ENCODE measurements at regions not wholly inside any gene's neighbourhood (a gene's known extent, or its start where the extent isn't known, plus 50 kb on each side); places are given as distances from the start of the nearest gene placed in this dataset.

- Mint-ChIP-seq H3K27me3 (peaks cover 30% of the 10 kb centered on the region), H3K4me3 (no peak overlapping the region), H3K36me3 (no peaks in the 10 kb centered on the region), H3K27ac (no peak overlapping the region), H3K9me3 (no peaks in the 10 kb centered on the region), H3K4me1 (no peaks in the 10 kb centered on the region)
- no peak for DNase-seq
- H3K4me1 ChIP-seq (ENCODE audit: control insufficient read depth, insufficient read depth, low read length, poor library complexity, severe bottlenecking), result no peaks in the 10 kb centered on the region
- no peaks in the 10 kb centered on the region for H3K36me3 ChIP-seq (ENCODE audit: control insufficient read depth, insufficient read depth, low read length)
- H3K9me3 ChIP-seq (ENCODE audit: control insufficient read depth in 2 of 2, low read length in 2 of 2), result no peaks in the 10 kb centered on the region
- H3K27me3 ChIP-seq (ENCODE audit: control insufficient read depth, insufficient read depth, low read length), result no peaks in the 10 kb centered on the region
- H3K27ac ChIP-seq (ENCODE audit: insufficient read depth, low read length, poor library complexity, severe bottlenecking), result no peak overlapping the region
- no peak overlapping the region for H3K4me3 ChIP-seq (ENCODE audit: low read depth, low read length)
- no peak for ATAC-seq (ENCODE audit: low read depth in 2 of 2)
Observed at GRCh38 chr6:6835223-6835503, 246.6 kb downstream of the LY86 start.

DNA sequence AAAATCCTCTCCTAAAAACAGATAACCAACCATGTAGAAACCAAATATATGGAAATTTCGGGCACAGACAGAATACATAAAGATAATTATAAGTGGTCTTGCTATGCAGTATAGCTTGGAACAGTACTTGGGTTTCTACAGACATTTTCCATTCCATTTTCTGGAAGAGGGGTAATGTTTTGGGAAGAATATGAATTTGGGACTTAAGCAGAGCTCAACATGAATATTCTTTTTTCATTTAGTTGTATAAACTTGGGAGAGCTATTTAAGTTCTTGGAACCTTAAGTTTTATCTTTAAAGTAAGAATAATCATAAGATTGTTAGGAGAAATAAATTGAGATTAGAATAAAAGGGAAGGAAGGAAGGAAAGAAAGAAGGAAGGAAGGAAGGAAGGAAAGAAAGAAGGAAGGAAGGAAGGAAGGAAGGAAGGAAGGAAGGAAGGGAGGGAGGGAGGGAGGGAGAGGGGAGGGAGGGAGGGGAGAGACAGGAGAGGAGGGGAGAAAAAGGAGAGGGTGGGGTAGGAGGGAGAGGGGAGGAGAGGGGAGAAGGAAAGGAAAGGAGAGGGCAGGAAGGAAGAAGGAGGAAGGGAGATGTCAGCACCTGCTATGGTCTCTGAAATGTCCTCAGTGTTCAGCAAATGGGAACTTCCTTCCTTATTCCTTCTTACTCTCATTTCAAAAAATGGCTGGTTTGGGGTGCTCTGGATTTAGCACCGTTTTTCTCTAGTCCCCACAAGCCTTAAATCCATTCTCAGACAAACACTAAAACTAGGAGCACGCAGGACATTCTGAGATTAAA lies 248.3 kb downstream of the LY86 start:
- H3K4me1 ChIP-seq (ENCODE audit: control insufficient read depth, insufficient read depth, low read length, poor library complexity, severe bottlenecking), result no peaks in the 10 kb centered on the region
- Mint-ChIP-seq H3K9me3 (no peaks in the 10 kb centered on the region), H3K4me1 (no peaks in the 10 kb centered on the region), H3K27ac (peak overlapping the region in 1 of 3 donors; percentile 79), H3K4me3 (no peak overlapping the region), H3K27me3 (peaks cover 29% of the 10 kb centered on the region), H3K36me3 (no peaks in the 10 kb centered on the region)
- no peaks in the 10 kb centered on the region for H3K27me3 ChIP-seq (ENCODE audit: control insufficient read depth, insufficient read depth, low read length)
- no peaks in the 10 kb centered on the region for H3K9me3 ChIP-seq (ENCODE audit: control insufficient read depth in 2 of 2, low read length in 2 of 2)
- no peak for DNase-seq
- no peak overlapping the region for H3K4me3 ChIP-seq (ENCODE audit: low read depth, low read length)
- no peak overlapping the region for H3K27ac ChIP-seq (ENCODE audit: insufficient read depth, low read length, poor library complexity, severe bottlenecking)
- no peaks in the 10 kb centered on the region for H3K36me3 ChIP-seq (ENCODE audit: control insufficient read depth, insufficient read depth, low read length)
- no peak for ATAC-seq (ENCODE audit: low read depth in 2 of 2)

GRCh38 chr6:6837541-6838080 lies 249.1 kb downstream of the LY86 start:
- H3K4me1 Mint-ChIP-seq, result no peaks in the 10 kb centered on the region
- DNase-seq, result no peak

DNA sequence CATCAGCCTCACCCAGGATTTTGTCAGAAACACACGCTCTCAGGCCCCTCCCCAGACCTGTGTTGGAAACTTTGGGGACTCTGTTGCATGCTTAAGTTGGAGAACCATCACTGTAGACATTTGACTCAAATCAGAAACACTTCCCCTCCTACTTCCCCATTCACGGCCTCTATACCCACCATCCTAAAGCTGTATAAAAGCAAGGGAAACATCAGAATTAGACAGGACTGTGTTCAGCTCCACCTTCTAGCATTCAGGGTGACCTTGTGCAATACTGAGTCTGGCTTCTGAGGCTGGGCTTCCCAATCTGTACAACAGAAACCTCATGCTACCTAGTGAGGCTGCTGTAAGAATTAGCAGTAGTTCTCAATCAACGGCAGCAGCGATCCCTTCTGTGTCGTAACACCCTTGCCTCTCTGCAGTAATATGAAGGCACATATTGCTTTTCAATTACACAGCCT lies 252.3 kb downstream of the LY86 start:
- Mint-ChIP-seq H3K27me3 (peaks cover 30% of the 10 kb centered on the region), H3K4me3 (no peak overlapping the region), H3K36me3 (no peaks in the 10 kb centered on the region), H3K9me3 (peaks cover 0 to 5% (median 2%) of the 10 kb centered on the region in 7 donors), H3K27ac (peak overlapping the region in 1 of 3 donors; percentile 7), H3K4me1 (no peaks in the 10 kb centered on the region)
- H3K27me3 ChIP-seq (ENCODE audit: control insufficient read depth, insufficient read depth, low read length), result no peaks in the 10 kb centered on the region
- peaks cover 3 to 5% of the 10 kb centered on the region in 2 experiments for H3K9me3 ChIP-seq (ENCODE audit: control insufficient read depth in 2 of 2, low read length in 2 of 2)
- H3K27ac ChIP-seq (ENCODE audit: insufficient read depth, low read length, poor library complexity, severe bottlenecking), result no peak overlapping the region
- H3K4me3 ChIP-seq (ENCODE audit: low read depth, low read length), result no peak overlapping the region
- DNase-seq (no peak), ATAC-seq (ENCODE audit: low read depth in 2 of 2) (no peak)
- H3K4me1 ChIP-seq (ENCODE audit: control insufficient read depth, insufficient read depth, low read length, poor library complexity, severe bottlenecking), result no peaks in the 10 kb centered on the region
- H3K36me3 ChIP-seq (ENCODE audit: control insufficient read depth, insufficient read depth, low read length), result no peaks in the 10 kb centered on the region

More at GRCh38 chr6:6837541-6838080, 249.1 kb downstream of the LY86 start:
- H3K27me3 ChIP-seq (ENCODE audit: control insufficient read depth, insufficient read depth, low read length), result no peaks in the 10 kb centered on the region
- H3K36me3 ChIP-seq (ENCODE audit: control insufficient read depth, insufficient read depth, low read length), result no peaks in the 10 kb centered on the region
- H3K9me3 ChIP-seq (ENCODE audit: control insufficient read depth in 2 of 2, low read length in 2 of 2), result no peaks in the 10 kb centered on the region
- H3K4me1 ChIP-seq (ENCODE audit: control insufficient read depth, insufficient read depth, low read length, poor library complexity, severe bottlenecking), result no peaks in the 10 kb centered on the region
- Mint-ChIP-seq H3K36me3 (no peaks in the 10 kb centered on the region), H3K9me3 (peaks cover 0 to under 1% (median 0%) of the 10 kb centered on the region in 7 donors), H3K27ac (no peak overlapping the region), H3K27me3 (peaks cover 34% of the 10 kb centered on the region), H3K4me3 (no peak overlapping the region)
- H3K27ac ChIP-seq (ENCODE audit: insufficient read depth, low read length, poor library complexity, severe bottlenecking), result no peak overlapping the region
- no peak for ATAC-seq (ENCODE audit: low read depth in 2 of 2)
- H3K4me3 ChIP-seq (ENCODE audit: low read depth, low read length), result no peak overlapping the region

GRCh38 chr6:6841571-6841970 lies 253.1 kb downstream of the LY86 start:
- Mint-ChIP-seq H3K9me3 (peaks cover 0 to 12% (median 2%) of the 10 kb centered on the region in 7 donors), H3K27ac (peak overlapping the region in 2 of 3 donors; percentile 7 to 15), H3K36me3 (no peaks in the 10 kb centered on the region), H3K27me3 (peaks cover 24% of the 10 kb centered on the region), H3K4me3 (no peak overlapping the region), H3K4me1 (no peaks in the 10 kb centered on the region)
- Histone ChIP-seq H3K9me3 (ENCODE audit: control insufficient read depth in 2 of 2, low read length in 2 of 2) (peaks cover 6 to 7% of the 10 kb centered on the region in 2 experiments), H3K4me3 (ENCODE audit: low read depth, low read length) (no peak overlapping the region), H3K27ac (ENCODE audit: insufficient read depth, low read length, poor library complexity, severe bottlenecking) (no peak overlapping the region), H3K4me1 (ENCODE audit: control insufficient read depth, insufficient read depth, low read length, poor library complexity, severe bottlenecking) (no peaks in the 10 kb centered on the region), H3K27me3 (ENCODE audit: control insufficient read depth, insufficient read depth, low read length) (no peaks in the 10 kb centered on the region), H3K36me3 (ENCODE audit: control insufficient read depth, insufficient read depth, low read length) (no peaks in the 10 kb centered on the region)
- DNase-seq (no peak), ATAC-seq (ENCODE audit: low read depth in 2 of 2) (no peak)

DNA sequence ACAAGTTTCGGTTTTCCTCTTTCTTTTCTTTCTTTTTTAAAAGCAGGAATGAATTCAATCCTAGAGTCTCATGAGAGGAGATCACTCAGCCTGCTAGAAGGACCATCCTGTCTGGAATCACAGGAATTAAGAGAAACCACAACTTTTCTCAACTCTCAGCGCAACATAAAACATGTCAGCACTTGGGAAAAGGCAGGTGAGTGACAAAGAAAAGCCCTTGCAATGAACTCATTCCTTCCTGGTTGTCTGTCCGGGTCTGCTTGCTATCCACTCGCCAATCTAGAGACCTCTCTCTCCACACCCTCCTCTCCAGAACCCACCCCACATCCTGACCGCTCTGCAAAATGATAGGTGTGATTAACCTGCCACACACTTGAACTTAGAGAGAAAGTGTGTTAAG lies 253.8 kb downstream of the LY86 start:
- peaks cover 0 to 12% (median 2%) of the 10 kb centered on the region in 7 donors for H3K9me3 Mint-ChIP-seq
- peaks cover 20% of the 10 kb centered on the region for H3K27me3 Mint-ChIP-seq
- H3K27ac Mint-ChIP-seq, result no peak overlapping the region
- H3K9me3 ChIP-seq (ENCODE audit: control insufficient read depth in 2 of 2, low read length in 2 of 2), result peaks cover 6 to 7% of the 10 kb centered on the region in 2 experiments
- ATAC-seq (ENCODE audit: low read depth in 2 of 2) (no peak), DNase-seq (no peak)
- H3K27ac ChIP-seq (ENCODE audit: insufficient read depth, low read length, poor library complexity, severe bottlenecking), result no peak overlapping the region
- H3K4me1 Mint-ChIP-seq, result no peaks in the 10 kb centered on the region
- no peaks in the 10 kb centered on the region for H3K36me3 ChIP-seq (ENCODE audit: control insufficient read depth, insufficient read depth, low read length)
- H3K27me3 ChIP-seq (ENCODE audit: control insufficient read depth, insufficient read depth, low read length), result no peaks in the 10 kb centered on the region
- no peak overlapping the region for H3K4me3 ChIP-seq (ENCODE audit: low read depth, low read length)
- H3K36me3 Mint-ChIP-seq, result no peaks in the 10 kb centered on the region
- H3K4me3 Mint-ChIP-seq, result no peak overlapping the region
- no peaks in the 10 kb centered on the region for H3K4me1 ChIP-seq (ENCODE audit: control insufficient read depth, insufficient read depth, low read length, poor library complexity, severe bottlenecking)

DNA sequence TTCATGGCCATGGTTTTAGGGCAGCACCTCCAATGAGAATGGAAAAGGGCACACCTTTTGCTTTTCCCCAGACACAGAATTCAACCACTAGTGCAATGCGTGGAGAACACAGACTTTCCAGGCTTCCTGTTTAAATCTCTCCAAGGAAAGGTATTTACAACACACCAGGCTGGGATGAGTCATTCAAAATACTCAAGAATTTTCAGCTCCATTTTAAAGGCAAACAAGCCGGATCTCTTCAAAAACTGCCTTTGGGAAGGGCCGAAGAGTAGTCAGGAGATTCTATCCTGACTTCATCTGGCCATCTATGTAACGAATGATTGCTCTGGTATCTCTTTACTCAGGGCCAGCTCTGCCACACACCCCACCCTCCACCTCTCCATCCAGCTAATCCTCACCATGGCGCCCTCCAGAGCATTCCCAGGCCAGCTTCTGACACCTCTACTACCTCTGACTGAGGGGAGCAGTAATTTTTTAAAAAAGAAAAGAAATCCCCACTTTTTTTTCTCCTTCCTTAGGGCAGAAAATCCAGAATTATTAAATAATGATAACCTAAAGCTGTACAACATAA lies 254.6 kb downstream of the LY86 start:
- H3K36me3 ChIP-seq (ENCODE audit: control insufficient read depth, insufficient read depth, low read length), result no peaks in the 10 kb centered on the region
- H3K4me3 ChIP-seq (ENCODE audit: low read depth, low read length), result no peak overlapping the region
- ATAC-seq (ENCODE audit: low read depth in 2 of 2) (no peak), DNase-seq (no peak)
- Mint-ChIP-seq H3K4me1 (no peaks in the 10 kb centered on the region), H3K27me3 (peaks cover 14% of the 10 kb centered on the region), H3K36me3 (no peaks in the 10 kb centered on the region), H3K27ac (no peak overlapping the region), H3K4me3 (no peak overlapping the region), H3K9me3 (peaks cover 0 to 12% (median 2%) of the 10 kb centered on the region in 7 donors)
- H3K9me3 ChIP-seq (ENCODE audit: control insufficient read depth in 2 of 2, low read length in 2 of 2), result peaks cover 6 to 7% of the 10 kb centered on the region in 2 experiments
- no peak overlapping the region for H3K27ac ChIP-seq (ENCODE audit: insufficient read depth, low read length, poor library complexity, severe bottlenecking)
- no peaks in the 10 kb centered on the region for H3K4me1 ChIP-seq (ENCODE audit: control insufficient read depth, insufficient read depth, low read length, poor library complexity, severe bottlenecking)
- H3K27me3 ChIP-seq (ENCODE audit: control insufficient read depth, insufficient read depth, low read length), result no peaks in the 10 kb centered on the region

All from CD4-positive, CD25-positive, alpha-beta regulatory T cell (primary cell).